ENCODE measurements at regions not wholly inside any gene's neighbourhood (a gene's known extent, or its start where the extent isn't known, plus 50 kb on each side); places are given as distances from the start of the nearest gene placed in this dataset.

- Mint-ChIP-seq H3K4me1 (ENCODE audit: low read depth, unreplicated experiment) (no peaks in the 10 kb centered on the region), H3K36me3 (ENCODE audit: low read depth, unreplicated experiment) (no peaks in the 10 kb centered on the region), H3K27ac (ENCODE audit: unreplicated experiment) (no peak overlapping the region), H3K27me3 (ENCODE audit: low read depth, unreplicated experiment) (no peaks in the 10 kb centered on the region), H3K4me3 (ENCODE audit: unreplicated experiment) (no peak overlapping the region), H3K9me3 (ENCODE audit: unreplicated experiment) (no peaks in the 10 kb centered on the region)
- H3K27me3 ChIP-seq (ENCODE audit: insufficient read depth, low read length): no peaks in the 10 kb centered on the region
- H3K36me3 ChIP-seq (ENCODE audit: insufficient read depth, low read length): no peaks in the 10 kb centered on the region
- H3K4me1 ChIP-seq (ENCODE audit: insufficient read depth, low read length): peaks cover 3% of the 10 kb centered on the region
- no peak overlapping the region for H3K27ac ChIP-seq (ENCODE audit: low read depth, low read length)
- H3K9me3 ChIP-seq (ENCODE audit: insufficient read depth, low read depth, low read length): no peaks in the 10 kb centered on the region
- H3K9ac ChIP-seq (ENCODE audit: low read length): no peak overlapping the region
- no peak for DNase-seq (ENCODE audit: low read depth)
- no peak overlapping the region for H3K4me2 ChIP-seq (ENCODE audit: low read length)
- no peaks in the 10 kb centered on the region for H4K20me1 ChIP-seq (ENCODE audit: insufficient read depth, low read length)
- TF ChIP-seq CTCF (IDR thresholded peaks at IDR 0.05; ENCODE audit: insufficient read depth, low read depth, low read length) (no peak), EZH2 (IDR thresholded peaks at IDR 0.05; ENCODE audit: insufficient read depth, low read length) (no peak)
- H3K4me3 ChIP-seq (ENCODE audit: insufficient read depth, low read depth, low read length): no peak overlapping the region
- no peaks in the 10 kb centered on the region for H3K79me2 ChIP-seq (ENCODE audit: insufficient read depth, low read length)
- H2AFZ ChIP-seq (ENCODE audit: low read depth, low read length): no peak overlapping the region
- FAIRE-seq: no peak
Measured at GRCh38 chr17:5841862-5842261, 228.3 kb upstream of the WSCD1 start.

GRCh38 chr17:5843366-5844026 lies 226.7 kb upstream of the WSCD1 start:
- Mint-ChIP-seq H3K36me3 (ENCODE audit: low read depth, unreplicated experiment) (no peaks in the 10 kb centered on the region), H3K4me3 (ENCODE audit: unreplicated experiment) (no peak overlapping the region), H3K4me1 (ENCODE audit: low read depth, unreplicated experiment) (no peaks in the 10 kb centered on the region), H3K27me3 (ENCODE audit: low read depth, unreplicated experiment) (no peaks in the 10 kb centered on the region), H3K27ac (ENCODE audit: unreplicated experiment) (no peak overlapping the region), H3K9me3 (ENCODE audit: unreplicated experiment) (no peaks in the 10 kb centered on the region)
- H3K4me3 ChIP-seq (ENCODE audit: insufficient read depth, low read depth, low read length): no peak overlapping the region
- H3K9ac ChIP-seq (ENCODE audit: low read length): no peak overlapping the region
- H3K79me2 ChIP-seq (ENCODE audit: insufficient read depth, low read length): no peaks in the 10 kb centered on the region
- FAIRE-seq (no peak), DNase-seq (ENCODE audit: low read depth) (no peak)
- H4K20me1 ChIP-seq (ENCODE audit: insufficient read depth, low read length): no peaks in the 10 kb centered on the region
- H3K27ac ChIP-seq (ENCODE audit: low read depth, low read length): no peak overlapping the region
- no peak overlapping the region for H3K4me2 ChIP-seq (ENCODE audit: low read length)
- no peak overlapping the region for H2AFZ ChIP-seq (ENCODE audit: low read depth, low read length)
- H3K4me1 ChIP-seq (ENCODE audit: insufficient read depth, low read length): no peaks in the 10 kb centered on the region
- no peaks in the 10 kb centered on the region for H3K9me3 ChIP-seq (ENCODE audit: insufficient read depth, low read depth, low read length)
- TF ChIP-seq EZH2 (IDR thresholded peaks at IDR 0.05; ENCODE audit: insufficient read depth, low read length) (no peak), CTCF (IDR thresholded peaks at IDR 0.05; ENCODE audit: insufficient read depth, low read depth, low read length) (no peak)
- no peaks in the 10 kb centered on the region for H3K36me3 ChIP-seq (ENCODE audit: insufficient read depth, low read length)
- no peaks in the 10 kb centered on the region for H3K27me3 ChIP-seq (ENCODE audit: insufficient read depth, low read length)

GRCh38 chr17:5846001-5846400 lies 224.2 kb upstream of the WSCD1 start:
- Histone ChIP-seq H3K9me3 (ENCODE audit: insufficient read depth, low read depth, low read length) (no peaks in the 10 kb centered on the region), H3K36me3 (ENCODE audit: insufficient read depth, low read length) (no peaks in the 10 kb centered on the region), H3K79me2 (ENCODE audit: insufficient read depth, low read length) (no peaks in the 10 kb centered on the region)

More at GRCh38 chr17:5846001-5846400, 224.2 kb upstream of the WSCD1 start:
- Histone ChIP-seq H3K27me3 (ENCODE audit: insufficient read depth, low read length) (no peaks in the 10 kb centered on the region), H3K9ac (ENCODE audit: low read length) (no peak overlapping the region), H2AFZ (ENCODE audit: low read depth, low read length) (no peak overlapping the region), H3K4me3 (ENCODE audit: insufficient read depth, low read depth, low read length) (no peak overlapping the region), H3K4me2 (ENCODE audit: low read length) (no peak overlapping the region), H4K20me1 (ENCODE audit: insufficient read depth, low read length) (no peaks in the 10 kb centered on the region), H3K4me1 (ENCODE audit: insufficient read depth, low read length) (no peaks in the 10 kb centered on the region), H3K27ac (ENCODE audit: low read depth, low read length) (no peak overlapping the region)
- no peak for FAIRE-seq
- Mint-ChIP-seq H3K36me3 (ENCODE audit: low read depth, unreplicated experiment) (no peaks in the 10 kb centered on the region), H3K27me3 (ENCODE audit: low read depth, unreplicated experiment) (no peaks in the 10 kb centered on the region), H3K27ac (ENCODE audit: unreplicated experiment) (no peak overlapping the region), H3K4me1 (ENCODE audit: low read depth, unreplicated experiment) (no peaks in the 10 kb centered on the region), H3K4me3 (ENCODE audit: unreplicated experiment) (no peak overlapping the region), H3K9me3 (ENCODE audit: unreplicated experiment) (no peaks in the 10 kb centered on the region)
- no peak for DNase-seq (ENCODE audit: low read depth)
- TF ChIP-seq EZH2 (IDR thresholded peaks at IDR 0.05; ENCODE audit: insufficient read depth, low read length) (no peak), CTCF (IDR thresholded peaks at IDR 0.05; ENCODE audit: insufficient read depth, low read depth, low read length) (no peak)
